Endothelial cell (in vitro differentiated cells): ENCODE measurements at regions not wholly inside any gene's neighbourhood (a gene's known extent, or its start where the extent isn't known, plus 50 kb on each side); places are given as distances from the start of the nearest gene placed in this dataset.

Experiments used
- DNase-seq: peaks from one replicate; pipeline ENCODE4 v3.0.0; 2021; ENCODE audit warnings: low spot score
- H3K27ac Mint-ChIP-seq: one replicate; pipeline ENCODE4 v1.8.0; 2021; ENCODE audit warnings: mixed read lengths, inconsistent platforms; ENCODE audit not compliant: unreplicated experiment
- H3K27me3 Mint-ChIP-seq: one replicate; pipeline ENCODE4 v1.8.0; 2021; ENCODE audit warnings: mild to moderate bottlenecking, moderate library complexity, mixed read lengths, inconsistent platforms; ENCODE audit not compliant: unreplicated experiment
- H3K36me3 Mint-ChIP-seq: one replicate; pipeline ENCODE4 v1.8.0; 2021; ENCODE audit warnings: mild to moderate bottlenecking, low read depth, mixed read lengths, inconsistent platforms; ENCODE audit not compliant: unreplicated experiment
- H3K4me1 Mint-ChIP-seq: one replicate; pipeline ENCODE4 v1.8.0; 2021; ENCODE audit warnings: mild to moderate bottlenecking, mixed read lengths, inconsistent platforms; ENCODE audit not compliant: unreplicated experiment
- H3K4me3 Mint-ChIP-seq: one replicate; pipeline ENCODE4 v1.8.0; 2021; ENCODE audit warnings: mild to moderate bottlenecking, mixed read lengths, inconsistent platforms; ENCODE audit not compliant: unreplicated experiment
- H3K9me3 Mint-ChIP-seq: one replicate; pipeline ENCODE4 v1.8.0; 2021; ENCODE audit warnings: mixed read lengths, inconsistent platforms; ENCODE audit not compliant: unreplicated experiment
- CTCF ChIP-seq: fragments of 200-600 bp; sonication (generic); IDR thresholded peaks from one replicate; pipeline ENCODE4 v1.5.0; 2021; ENCODE audit warnings: antibody characterized with exemption; ENCODE audit not compliant: unreplicated experiment

GRCh38 chr15:87720235-87720634 is 536.3 kb downstream of the NTRK3 start:
- DNase-seq = no peak
- no peaks in the 10 kb centered on the region for H3K9me3 Mint-ChIP-seq
- H3K4me1 Mint-ChIP-seq = peaks cover 4% of the 10 kb centered on the region
- H3K36me3 Mint-ChIP-seq = no peaks in the 10 kb centered on the region
- peaks cover 2% of the 10 kb centered on the region for H3K27me3 Mint-ChIP-seq
- no peak overlapping the region for H3K27ac Mint-ChIP-seq
- no peak for TF ChIP-seq CTCF
- no peak overlapping the region for H3K4me3 Mint-ChIP-seq

- Mint-ChIP-seq H3K4me1 (no peaks in the 10 kb centered on the region), H3K9me3 (no peaks in the 10 kb centered on the region), H3K27me3 (no peaks in the 10 kb centered on the region), H3K36me3 (no peaks in the 10 kb centered on the region), H3K4me3 (no peak overlapping the region), H3K27ac (no peak overlapping the region)
- peak; percentile 26 for TF ChIP-seq CTCF
- DNase-seq = no peak
Observed at GRCh38 chr15:87716422-87716821, 540.1 kb downstream of the NTRK3 start.

GRCh38 chr15:87715252-87715651 is 541.3 kb downstream of the NTRK3 start:
- Mint-ChIP-seq H3K27me3 (no peaks in the 10 kb centered on the region), H3K36me3 (no peaks in the 10 kb centered on the region), H3K9me3 (no peaks in the 10 kb centered on the region), H3K27ac (no peak overlapping the region), H3K4me1 (no peaks in the 10 kb centered on the region), H3K4me3 (no peak overlapping the region)
- DNase-seq = no peak
- no peak for TF ChIP-seq CTCF

GRCh38 chr15:87713475-87713879 is 543.1 kb downstream of the NTRK3 start:
- TF ChIP-seq CTCF = no peak
- DNase-seq = no peak
- Mint-ChIP-seq H3K27ac (no peak overlapping the region), H3K9me3 (no peaks in the 10 kb centered on the region), H3K4me3 (no peak overlapping the region), H3K4me1 (no peaks in the 10 kb centered on the region), H3K27me3 (no peaks in the 10 kb centered on the region), H3K36me3 (no peaks in the 10 kb centered on the region)

- Mint-ChIP-seq H3K4me3 (no peak overlapping the region), H3K9me3 (no peaks in the 10 kb centered on the region), H3K36me3 (no peaks in the 10 kb centered on the region), H3K4me1 (no peaks in the 10 kb centered on the region), H3K27me3 (no peaks in the 10 kb centered on the region), H3K27ac (no peak overlapping the region)
- no peak for DNase-seq
- no peak for TF ChIP-seq CTCF
Observed at GRCh38 chr15:87712211-87712610, 544.3 kb downstream of the NTRK3 start.
